ENCODE measurements at regions not wholly inside any gene's neighbourhood (a gene's known extent, or its start where the extent isn't known, plus 50 kb on each side); places are given as distances from the start of the nearest gene placed in this dataset.

GRCh38 chr9:30329431-30329830, 2055.0 kb upstream of the ACO1 start:
- TF ChIP-seq CTCF (optimal IDR thresholded peaks at IDR 0.05 in 1 of 3, IDR thresholded peaks at IDR 0.05 in 1 of 3, conservative IDR thresholded peaks at IDR 0.05 in 1 of 3; ENCODE audit: extremely low read depth in 1 of 3, insufficient read depth in 2 of 3, low read length in 3 of 3), result no peak
- no peak for TF ChIP-seq EZH2 (IDR thresholded peaks at IDR 0.05; ENCODE audit: low read length)
- Histone ChIP-seq H3K4me2 (ENCODE audit: control insufficient read depth, extremely low read depth, insufficient read depth, low read depth, low read length) (no peak overlapping the region), H3K4me3 (ENCODE audit: control insufficient read depth in 2 of 3, extremely low read depth in 1 of 3, insufficient read depth in 2 of 3, low read depth in 1 of 3, low read length in 3 of 3) (no peak overlapping the region), H3K9me3 (ENCODE audit: control insufficient read depth, low read depth, low read length) (no peaks in the 10 kb centered on the region), H3K36me3 (ENCODE audit: control insufficient read depth in 2 of 2, extremely low read depth in 1 of 2, insufficient read depth in 2 of 2, low read length in 2 of 2) (no peaks in the 10 kb centered on the region), H2AFZ (ENCODE audit: control insufficient read depth, low read length) (no peak overlapping the region), H3K9ac (ENCODE audit: control insufficient read depth, extremely low read depth, insufficient read depth, low read length) (no peak overlapping the region), H3K27ac (ENCODE audit: control insufficient read depth, insufficient read depth, low read length) (no peak overlapping the region), H3K4me1 (ENCODE audit: control insufficient read depth, extremely low read depth, insufficient read depth, low read length) (no peaks in the 10 kb centered on the region), H4K20me1 (ENCODE audit: control insufficient read depth, extremely low read depth, insufficient read depth, low read length) (no peaks in the 10 kb centered on the region), H3K27me3 (ENCODE audit: control insufficient read depth, extremely low read depth, insufficient read depth, low read length) (no peaks in the 10 kb centered on the region), H3K79me2 (ENCODE audit: control insufficient read depth, insufficient read depth, low read length) (no peaks in the 10 kb centered on the region), H3K9me1 (ENCODE audit: control insufficient read depth, extremely low read depth, insufficient read depth, low read length) (no peaks in the 10 kb centered on the region)
- no peak for DNase-seq (ENCODE audit: low read depth, low spot score)
- FAIRE-seq, result no peak
- dilution Hi-C loops (cut with MboI; ENCODE audit: extremely low pct_ligation_motif_present, low sequenced_read_pairs), result no loop called here

DNA sequence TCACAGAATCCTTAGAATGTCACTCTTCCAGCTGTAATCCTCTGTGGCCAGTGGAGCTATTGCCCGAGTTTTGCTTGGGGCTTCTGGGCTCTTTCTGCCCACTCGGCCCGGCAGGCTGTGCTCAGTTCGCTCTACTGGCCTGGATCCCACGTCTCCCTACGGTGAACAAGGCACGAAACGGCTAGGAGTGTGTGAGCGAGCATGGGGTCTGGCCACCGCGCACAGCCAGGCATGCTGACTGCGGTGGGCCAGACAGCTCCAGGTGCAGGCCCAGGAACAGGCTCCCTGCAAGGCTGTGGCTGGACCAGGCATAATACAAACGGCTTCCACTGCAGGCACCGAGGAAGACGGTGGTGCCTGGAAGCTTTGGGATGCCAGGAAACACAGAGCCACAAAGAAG, 2035.5 kb upstream of the ACO1 start:
- Histone ChIP-seq H3K27ac (ENCODE audit: control insufficient read depth, insufficient read depth, low read length) (no peak overlapping the region), H4K20me1 (ENCODE audit: control insufficient read depth, extremely low read depth, insufficient read depth, low read length) (no peaks in the 10 kb centered on the region), H3K27me3 (ENCODE audit: control insufficient read depth, extremely low read depth, insufficient read depth, low read length) (no peaks in the 10 kb centered on the region), H3K4me2 (ENCODE audit: control insufficient read depth, extremely low read depth, insufficient read depth, low read depth, low read length) (no peak overlapping the region), H3K9me3 (ENCODE audit: control insufficient read depth, low read depth, low read length) (no peaks in the 10 kb centered on the region), H3K36me3 (ENCODE audit: control insufficient read depth in 2 of 2, extremely low read depth in 1 of 2, insufficient read depth in 2 of 2, low read length in 2 of 2) (no peaks in the 10 kb centered on the region), H3K9ac (ENCODE audit: control insufficient read depth, extremely low read depth, insufficient read depth, low read length) (no peak overlapping the region), H3K4me3 (ENCODE audit: control insufficient read depth in 2 of 3, extremely low read depth in 1 of 3, insufficient read depth in 2 of 3, low read depth in 1 of 3, low read length in 3 of 3) (no peak overlapping the region), H3K4me1 (ENCODE audit: control insufficient read depth, extremely low read depth, insufficient read depth, low read length) (no peaks in the 10 kb centered on the region), H3K79me2 (ENCODE audit: control insufficient read depth, insufficient read depth, low read length) (no peaks in the 10 kb centered on the region), H2AFZ (ENCODE audit: control insufficient read depth, low read length) (no peak overlapping the region), H3K9me1 (ENCODE audit: control insufficient read depth, extremely low read depth, insufficient read depth, low read length) (no peaks in the 10 kb centered on the region)
- TF ChIP-seq EZH2 (IDR thresholded peaks at IDR 0.05; ENCODE audit: low read length) (no peak), CTCF (optimal IDR thresholded peaks at IDR 0.05 in 1 of 3, IDR thresholded peaks at IDR 0.05 in 1 of 3, conservative IDR thresholded peaks at IDR 0.05 in 1 of 3; ENCODE audit: extremely low read depth in 1 of 3, insufficient read depth in 2 of 3, low read length in 3 of 3) (no peak)
- dilution Hi-C loops (cut with MboI; ENCODE audit: extremely low pct_ligation_motif_present, low sequenced_read_pairs), result no loop called here
- FAIRE-seq, result no peak
- no peak for DNase-seq (ENCODE audit: low read depth, low spot score)

All from keratinocyte (primary cell).